Activated T-cell treated with anti-CD3 and anti-CD28 coated beads for 48 hours (primary cell): ENCODE measurements at regions not wholly inside any gene's neighbourhood (a gene's known extent, or its start where the extent isn't known, plus 50 kb on each side); places are given as distances from the start of the nearest gene placed in this dataset.
"Not testable (repeated sequence)": the region's sequence is repeated elsewhere in the genome, so short reads cannot be mapped to it uniquely, and the experiment has no call there.

ENCODE experiments used
- DNase-seq: peaks from one replicate; pipeline ENCODE4 v3.0.0-alpha.2; 2020; ENCODE audit warnings: low read depth

GRCh38 chr5:40347981-40348725 lies 331.6 kb upstream of the PTGER4 start:
- no peak for DNase-seq

GRCh38 chr5:40346901-40347300 lies 332.8 kb upstream of the PTGER4 start:
- no peak for DNase-seq

GRCh38 chr5:40338434-40338833 lies 341.3 kb upstream of the PTGER4 start:
- not testable (repeated sequence) for DNase-seq

GRCh38 chr5:40334242-40334635 lies 345.5 kb upstream of the PTGER4 start:
- DNase-seq = no peak

GRCh38 chr5:40333459-40334241 lies 346.1 kb upstream of the PTGER4 start:
- DNase-seq = no peak

GRCh38 chr5:40332970-40333369 lies 346.7 kb upstream of the PTGER4 start:
- DNase-seq = no peak

GRCh38 chr5:40331616-40332015 lies 348.1 kb upstream of the PTGER4 start:
- no peak for DNase-seq

- DNase-seq = no peak
Measured at GRCh38 chr5:40321514-40321913, 358.2 kb upstream of the PTGER4 start.

GRCh38 chr5:40318395-40318794 lies 361.3 kb upstream of the PTGER4 start:
- DNase-seq = no peak

GRCh38 chr5:40317023-40317422 lies 362.7 kb upstream of the PTGER4 start:
- DNase-seq = no peak

GRCh38 chr5:40315126-40315525 lies 364.6 kb upstream of the PTGER4 start:
- DNase-seq = no peak

- DNase-seq = no peak
Measured at GRCh38 chr5:40314275-40314674, 365.4 kb upstream of the PTGER4 start.

- no peak for DNase-seq
Measured at GRCh38 chr5:40312205-40312604, 367.5 kb upstream of the PTGER4 start.

- no peak for DNase-seq
Measured at GRCh38 chr5:40309851-40310250, 369.9 kb upstream of the PTGER4 start.

- DNase-seq = no peak
Measured at GRCh38 chr5:40308867-40309266, 370.8 kb upstream of the PTGER4 start.

- DNase-seq = no peak
Measured at GRCh38 chr5:40307920-40308319, 371.8 kb upstream of the PTGER4 start.

GRCh38 chr5:40306869-40307487 lies 372.7 kb upstream of the PTGER4 start:
- no peak for DNase-seq

GRCh38 chr5:40292006-40292405 lies 387.7 kb upstream of the PTGER4 start:
- DNase-seq = no peak

GRCh38 chr5:40291338-40291737 lies 388.4 kb upstream of the PTGER4 start:
- no peak for DNase-seq

- DNase-seq = no peak
Measured at GRCh38 chr5:40288800-40289485, 390.8 kb upstream of the PTGER4 start.

- no peak for DNase-seq
Measured at GRCh38 chr5:40284863-40285262, 394.9 kb upstream of the PTGER4 start.

- DNase-seq = no peak
Measured at GRCh38 chr5:40278881-40279280, 400.8 kb upstream of the PTGER4 start.
